ENCODE measurements at regions not wholly inside any gene's neighbourhood (a gene's known extent, or its start where the extent isn't known, plus 50 kb on each side); places are given as distances from the start of the nearest gene placed in this dataset.

- TF ChIP-seq, protein P1, sequence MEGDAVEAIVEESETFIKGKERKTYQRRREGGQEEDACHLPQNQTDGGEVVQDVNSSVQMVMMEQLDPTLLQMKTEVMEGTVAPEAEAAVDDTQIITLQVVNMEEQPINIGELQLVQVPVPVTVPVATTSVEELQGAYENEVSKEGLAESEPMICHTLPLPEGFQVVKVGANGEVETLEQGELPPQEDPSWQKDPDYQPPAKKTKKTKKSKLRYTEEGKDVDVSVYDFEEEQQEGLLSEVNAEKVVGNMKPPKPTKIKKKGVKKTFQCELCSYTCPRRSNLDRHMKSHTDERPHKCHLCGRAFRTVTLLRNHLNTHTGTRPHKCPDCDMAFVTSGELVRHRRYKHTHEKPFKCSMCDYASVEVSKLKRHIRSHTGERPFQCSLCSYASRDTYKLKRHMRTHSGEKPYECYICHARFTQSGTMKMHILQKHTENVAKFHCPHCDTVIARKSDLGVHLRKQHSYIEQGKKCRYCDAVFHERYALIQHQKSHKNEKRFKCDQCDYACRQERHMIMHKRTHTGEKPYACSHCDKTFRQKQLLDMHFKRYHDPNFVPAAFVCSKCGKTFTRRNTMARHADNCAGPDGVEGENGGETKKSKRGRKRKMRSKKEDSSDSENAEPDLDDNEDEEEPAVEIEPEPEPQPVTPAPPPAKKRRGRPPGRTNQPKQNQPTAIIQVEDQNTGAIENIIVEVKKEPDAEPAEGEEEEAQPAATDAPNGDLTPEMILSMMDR (IDR thresholded peaks at IDR 0.05): no peak
- TF ChIP-seq POLR2AphosphoS5 (IDR thresholded peaks at IDR 0.05) (no peak), POLR2A (IDR thresholded peaks at IDR 0.05) (no peak)
Observed at GRCh38 chr11:11025087-11025486, 167.2 kb upstream of the ZBED5 start.
